Spleen (tissue), 11 donors: ENCODE measurements at regions not wholly inside any gene's neighbourhood (a gene's known extent, or its start where the extent isn't known, plus 50 kb on each side); places are given as distances from the start of the nearest gene placed in this dataset.

Experiments used
- DNase-seq: peaks from one replicate; pipeline ENCODE4 v3.0.0-alpha.2; 2020
- H3K27ac ChIP-seq, 8 donors: fragments of 200-600 bp; sonication (generic) in 7 of 8; 1 replicate in 4 of 8; 2 replicates in 4 of 8; pipeline versions ENCODE4 v1.5.0 to v1.8.0; 2016 to 2021; ENCODE audit warnings: inconsistent platforms in 4 of 8, mild to moderate bottlenecking in 4 of 8, moderate library complexity in 1 of 8
- H3K27me3 ChIP-seq, 7 donors: fragments of 200-600 bp; sonication (generic) in 6 of 7; replicated peaks in 1 of 7; 1 replicate in 4 of 7; 2 replicates in 3 of 7; pipeline versions ENCODE4 v1.5.0 to v1.8.0; 2016 to 2021; ENCODE audit warnings: inconsistent platforms in 3 of 7, mild to moderate bottlenecking in 1 of 7
- H3K36me3 ChIP-seq, 6 donors: fragments of 200-600 bp; sonication (generic) in 5 of 6; 1 replicate in 4 of 6; 2 replicates in 2 of 6; pipeline versions ENCODE4 v1.5.0 to v1.8.0; 2016 to 2021; ENCODE audit warnings: inconsistent platforms in 2 of 6
- H3K4me1 ChIP-seq, 6 donors: fragments of 200-600 bp; sonication (generic) in 5 of 6; 1 replicate in 3 of 6; 2 replicates in 3 of 6; pipeline versions ENCODE4 v1.5.0 to v1.8.0; 2016 to 2021; ENCODE audit warnings: inconsistent platforms in 3 of 6
- H3K4me3 ChIP-seq, 8 donors: fragments of 200-600 bp; sonication (generic) in 7 of 8; 1 replicate in 4 of 8; 2 replicates in 4 of 8; pipeline versions ENCODE4 v1.5.0 to v1.8.0; 2016 to 2021; ENCODE audit warnings: inconsistent platforms in 4 of 8, mild to moderate bottlenecking in 4 of 8, moderate library complexity in 2 of 8
- H3K9me3 ChIP-seq, 8 donors: fragments of 200-600 bp; sonication (generic) in 7 of 8; 1 replicate in 4 of 8; 2 replicates in 4 of 8; pipeline versions ENCODE4 v1.5.0 to v1.8.0; 2016 to 2021; ENCODE audit warnings: inconsistent platforms in 4 of 8
- POLR2A ChIP-seq, 3 donors: fragments of 450-650 bp; IDR thresholded peaks; one replicate each; pipeline ENCODE4 v1.5.1; 2017; ENCODE audit warnings: antibody characterized with exemption in 3 of 3, mild to moderate bottlenecking in 1 of 3
- POLR2AphosphoS5 ChIP-seq, 3 donors: sonication (generic); formaldehyde crosslinking; IDR thresholded peaks; one replicate each; pipeline ENCODE4 v1.5.1; 2017; ENCODE audit warnings: antibody characterized with exemption in 3 of 3
- WGBS, 5 donors: extraction: QIAGEN DNeasy Blood & Tissue Kit in 3 of 5; methylation state at CpG; one replicate each; pipeline versions ENCODE4 v1.1.5 to v1.1.7; 2013 to 2018; 5-methylcytosine and 5-hydroxymethylcytosine counted together
- intact Hi-C: fragments of 100-400 bp; cut with DNase I; formaldehyde crosslinking; loops from one replicate; pipeline ENCODE4 v1.15.0; 2023; ENCODE audit warnings: low total_unique reads
- TF ChIP-seq, protein P1 (sequence below), 11 experiments: fragments of 200-600 bp in 7 of 11; fragments of 450-650 bp in 4 of 11; sonication (generic) in 4 of 11; IDR thresholded peaks in 8 of 11; conservative IDR thresholded peaks in 3 of 11; 1 replicate in 7 of 11; 2 replicates in 4 of 11; pipeline versions ENCODE4 v1.4.0 to v1.8.0; 2016 to 2021; ENCODE audit warnings: antibody characterized with exemption in 11 of 11, inconsistent platforms in 4 of 11, mild to moderate bottlenecking in 1 of 11
- donor health status: healthy with polysubstance abuse.
- donor health status: DM: no; HTN: no; CAD: no; lungs with moderate emphysema.
- donor health status: DM: no; HTN: no; CAD: no.
- donor health status: Bipolar disorder and iron deficiency.
- donor health status: healthy.
- donor health status: DM: no; HTN: no; CAD: no.
- donor health status: DM: yes; HTN: yes; CAD: no.

DNA sequence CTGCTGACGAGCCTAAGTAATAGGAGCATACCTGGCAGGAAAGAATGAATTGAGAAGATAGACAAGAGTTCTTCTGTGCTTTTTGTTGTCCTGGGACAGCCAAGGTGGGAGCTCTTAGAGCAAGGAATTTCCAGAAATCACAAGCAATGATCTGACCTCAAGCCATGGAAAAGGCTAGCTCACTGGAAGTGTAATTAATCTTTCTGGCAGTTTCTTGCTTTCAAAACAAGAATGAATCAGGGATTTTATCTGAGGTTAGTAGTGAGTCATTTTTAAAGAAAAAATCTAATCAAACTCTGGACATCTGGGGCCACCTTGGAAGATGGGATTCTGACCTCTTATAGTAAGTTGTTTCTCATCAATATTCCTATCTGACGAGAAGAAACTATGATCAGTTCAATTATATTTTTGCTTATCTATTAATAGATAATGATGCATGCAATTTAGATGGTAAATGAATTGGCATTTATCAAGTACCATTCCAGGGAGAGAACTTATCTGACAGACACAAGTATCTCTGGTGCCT, 98.0 kb downstream of the ADCYAP1 start:
- TF ChIP-seq POLR2AphosphoS5 (IDR thresholded peaks at IDR 0.05), result no peak
- Histone ChIP-seq H3K4me3 (no peak overlapping the region), H3K27me3 (no peaks in the 10 kb centered on the region), H3K27ac (no peak overlapping the region), H3K9me3 (peaks cover 0 to 8% (median 0%) of the 10 kb centered on the region in 8 donors), H3K36me3 (no peaks in the 10 kb centered on the region), H3K4me1 (no peaks in the 10 kb centered on the region)
- no peak for DNase-seq
- 31 to 69% (median 51%) methylated on average over 2 of the region's 2 CpGs for WGBS, 5 donors
- intact Hi-C loops, result no loop called here

DNA sequence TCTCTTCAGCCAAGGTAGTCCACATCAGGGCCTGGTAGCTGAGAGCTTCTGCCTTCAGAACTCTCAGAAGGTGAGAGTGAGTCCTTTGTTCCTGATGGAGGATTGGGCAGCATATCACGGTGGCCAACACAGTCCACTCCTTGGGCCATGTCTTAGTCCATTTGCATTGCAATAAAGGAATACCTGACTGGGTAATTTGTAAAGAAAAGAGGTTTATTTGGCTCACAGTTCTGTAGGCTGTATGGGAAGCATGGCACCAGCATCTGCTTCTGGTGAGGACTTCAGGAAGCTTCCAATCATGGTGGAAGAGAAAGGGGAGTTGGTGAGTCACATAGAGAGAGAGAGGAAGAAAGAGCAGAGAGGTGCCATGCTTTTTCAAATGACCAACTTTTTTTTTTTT, 98.8 kb downstream of the ADCYAP1 start:
- Histone ChIP-seq H3K4me1 (no peaks in the 10 kb centered on the region), H3K4me3 (no peak overlapping the region), H3K36me3 (no peaks in the 10 kb centered on the region), H3K27me3 (no peaks in the 10 kb centered on the region), H3K27ac (no peak overlapping the region), H3K9me3 (peaks cover 0 to 8% (median 0%) of the 10 kb centered on the region in 8 donors)
- no peak for TF ChIP-seq POLR2AphosphoS5 (IDR thresholded peaks at IDR 0.05)
- TF ChIP-seq, protein P1, sequence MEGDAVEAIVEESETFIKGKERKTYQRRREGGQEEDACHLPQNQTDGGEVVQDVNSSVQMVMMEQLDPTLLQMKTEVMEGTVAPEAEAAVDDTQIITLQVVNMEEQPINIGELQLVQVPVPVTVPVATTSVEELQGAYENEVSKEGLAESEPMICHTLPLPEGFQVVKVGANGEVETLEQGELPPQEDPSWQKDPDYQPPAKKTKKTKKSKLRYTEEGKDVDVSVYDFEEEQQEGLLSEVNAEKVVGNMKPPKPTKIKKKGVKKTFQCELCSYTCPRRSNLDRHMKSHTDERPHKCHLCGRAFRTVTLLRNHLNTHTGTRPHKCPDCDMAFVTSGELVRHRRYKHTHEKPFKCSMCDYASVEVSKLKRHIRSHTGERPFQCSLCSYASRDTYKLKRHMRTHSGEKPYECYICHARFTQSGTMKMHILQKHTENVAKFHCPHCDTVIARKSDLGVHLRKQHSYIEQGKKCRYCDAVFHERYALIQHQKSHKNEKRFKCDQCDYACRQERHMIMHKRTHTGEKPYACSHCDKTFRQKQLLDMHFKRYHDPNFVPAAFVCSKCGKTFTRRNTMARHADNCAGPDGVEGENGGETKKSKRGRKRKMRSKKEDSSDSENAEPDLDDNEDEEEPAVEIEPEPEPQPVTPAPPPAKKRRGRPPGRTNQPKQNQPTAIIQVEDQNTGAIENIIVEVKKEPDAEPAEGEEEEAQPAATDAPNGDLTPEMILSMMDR (IDR thresholded peaks at IDR 0.05 in 8 of 11, conservative IDR thresholded peaks at IDR 0.05 in 3 of 11), result no peak
- no peak for TF ChIP-seq POLR2A (IDR thresholded peaks at IDR 0.05)
- intact Hi-C loops, result no loop called here
- 76 to 100% (median 83%) methylated on average over 1 of the region's 1 CpG for WGBS, 5 donors
- DNase-seq, result no peak

DNA sequence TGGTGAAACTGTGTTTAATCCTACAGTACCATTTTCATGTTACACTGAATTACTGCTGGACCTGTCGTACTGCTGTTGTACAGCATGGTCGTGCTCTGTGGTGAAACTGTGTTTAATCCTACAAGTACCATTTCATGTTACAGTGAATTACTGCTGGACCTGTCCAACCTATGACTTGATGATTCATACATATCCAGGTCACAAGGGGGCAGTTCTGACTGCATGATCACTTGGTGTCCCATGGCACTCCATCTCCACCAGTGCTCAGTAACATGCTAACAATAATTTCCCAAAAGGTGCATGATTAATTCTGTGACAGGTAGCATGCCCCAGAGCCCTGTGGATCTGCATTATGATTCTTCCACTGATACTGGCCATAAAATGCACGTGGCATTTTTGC, 101.6 kb downstream of the ADCYAP1 start:
- intact Hi-C loops, result no loop called here

DNA sequence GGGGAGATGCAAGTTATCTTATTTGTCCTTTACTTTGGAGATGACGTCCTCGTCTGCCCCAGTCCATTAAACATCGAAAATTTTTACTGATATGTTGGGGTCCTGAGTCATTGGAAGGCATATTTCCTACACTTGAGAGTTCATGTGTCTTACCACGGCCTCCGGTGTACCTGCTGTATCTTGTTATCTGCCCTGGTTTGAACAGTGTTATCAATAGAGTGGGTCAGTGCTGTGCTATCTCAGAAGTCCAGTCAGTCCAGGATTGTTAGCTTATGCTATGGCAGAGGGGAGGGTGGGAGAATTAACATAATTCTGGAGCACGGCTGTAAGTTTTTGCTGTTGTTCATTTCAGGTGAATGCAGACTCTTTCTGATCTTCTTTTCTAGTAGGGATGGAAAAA, 102.3 kb downstream of the ADCYAP1 start:
- no peak overlapping the region for H3K4me3 ChIP-seq
- no peak overlapping the region for H3K27ac ChIP-seq
- H3K9me3 ChIP-seq, result peaks cover 0 to 8% (median 0%) of the 10 kb centered on the region in 8 donors
- H3K4me1 ChIP-seq, result no peaks in the 10 kb centered on the region
- WGBS, 5 donors, result 72 to 86% (median 82%) methylated on average over 6 of the region's 6 CpGs
- H3K27me3 ChIP-seq, result no peaks in the 10 kb centered on the region
- DNase-seq, result no peak
- intact Hi-C loops, result no loop called here
- TF ChIP-seq POLR2A (IDR thresholded peaks at IDR 0.05) (no peak), POLR2AphosphoS5 (IDR thresholded peaks at IDR 0.05) (no peak)
- TF ChIP-seq, protein P1 (IDR thresholded peaks at IDR 0.05 in 8 of 11, conservative IDR thresholded peaks at IDR 0.05 in 3 of 11), result no peak
- H3K36me3 ChIP-seq, result no peaks in the 10 kb centered on the region

More for the DNA sequence above, 101.6 kb downstream of the ADCYAP1 start:
- Histone ChIP-seq H3K27ac (no peak overlapping the region), H3K4me3 (no peak overlapping the region), H3K9me3 (peaks cover 0 to 8% (median 0%) of the 10 kb centered on the region in 8 donors), H3K36me3 (no peaks in the 10 kb centered on the region), H3K4me1 (no peaks in the 10 kb centered on the region), H3K27me3 (no peaks in the 10 kb centered on the region)
- DNase-seq, result no peak
- TF ChIP-seq POLR2A (IDR thresholded peaks at IDR 0.05) (no peak), POLR2AphosphoS5 (IDR thresholded peaks at IDR 0.05) (no peak)
- TF ChIP-seq, protein P1 (IDR thresholded peaks at IDR 0.05 in 8 of 11, conservative IDR thresholded peaks at IDR 0.05 in 3 of 11), result no peak
- WGBS, 5 donors, result 59 to 81% (median 71%) methylated on average over 3 of the region's 3 CpGs

DNA sequence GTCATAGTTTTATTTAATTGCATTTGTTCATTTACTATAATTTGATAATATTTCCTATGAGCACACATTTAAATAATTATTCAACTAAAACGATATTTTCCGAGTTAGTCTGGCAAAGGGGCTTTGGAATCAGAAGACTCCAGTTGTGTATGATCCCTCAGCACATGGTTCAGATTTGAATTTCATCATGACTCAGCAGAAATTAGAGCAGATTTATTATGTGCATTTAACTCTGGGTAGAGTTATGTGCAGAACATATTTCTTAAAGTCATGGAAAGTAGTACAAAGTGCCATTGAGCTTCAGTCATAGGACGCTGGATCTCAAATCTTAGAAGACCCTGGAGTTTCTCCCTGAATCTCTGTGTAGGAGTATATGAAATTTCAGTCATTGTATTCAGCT, 106.7 kb downstream of the ADCYAP1 start:
- intact Hi-C loops, result no loop called here
- TF ChIP-seq POLR2AphosphoS5 (IDR thresholded peaks at IDR 0.05) (no peak), POLR2A (IDR thresholded peaks at IDR 0.05) (no peak)
- TF ChIP-seq, protein P1 (IDR thresholded peaks at IDR 0.05 in 8 of 11, conservative IDR thresholded peaks at IDR 0.05 in 3 of 11), result no peak
- H3K36me3 ChIP-seq, result no peaks in the 10 kb centered on the region
- H3K27ac ChIP-seq, result no peak overlapping the region
- no peaks in the 10 kb centered on the region for H3K9me3 ChIP-seq
- no peaks in the 10 kb centered on the region for H3K4me1 ChIP-seq
- H3K4me3 ChIP-seq, result no peak overlapping the region
- WGBS, 5 donors, result 73 to 84% (median 81%) methylated on average over 3 of the region's 3 CpGs
- H3K27me3 ChIP-seq, result no peaks in the 10 kb centered on the region
- DNase-seq, result no peak
